Activated T-helper 1 cell treated with anti-CD3 and anti-CD28 coated beads, Interleukin-12 subunit alpha, Interleukin-12 subunit beta, Interleukin-2, Interleukin-4 antibody, amounts not matched to agents 30 ng/mL and 10 ng/mL and 1 ng/mL, durations not matched to agents 14 hours and 24 hours and 36 hours (primary cell): ENCODE measurements at regions not wholly inside any gene's neighbourhood (a gene's known extent, or its start where the extent isn't known, plus 50 kb on each side); places are given as distances from the start of the nearest gene placed in this dataset.
"Not testable (repeated sequence)": the region's sequence is repeated elsewhere in the genome, so short reads cannot be mapped to it uniquely, and the experiment has no call there.

Experiments
- DNase-seq: peaks from one replicate; pipeline ENCODE4 v3.0.0; 2021; ENCODE audit warnings: low spot score
- H3K27ac Mint-ChIP-seq: one replicate; pipeline ENCODE4 v1.8.0; 2021; ENCODE audit warnings: mild to moderate bottlenecking, mixed read lengths
- H3K27me3 Mint-ChIP-seq: one replicate; pipeline ENCODE4 v1.8.0; 2022; ENCODE audit warnings: mild to moderate bottlenecking, moderate library complexity, mixed read lengths; ENCODE audit not compliant: insufficient read depth
- H3K36me3 Mint-ChIP-seq: one replicate; pipeline ENCODE4 v1.8.0; 2021; ENCODE audit warnings: low read depth, mixed read lengths
- H3K4me1 Mint-ChIP-seq: one replicate; pipeline ENCODE4 v1.8.0; 2021; ENCODE audit warnings: low read depth, mixed read lengths
- H3K4me3 Mint-ChIP-seq: one replicate; pipeline ENCODE4 v1.8.0; 2021; ENCODE audit warnings: mild to moderate bottlenecking, moderate library complexity, mixed read lengths
- H3K9me3 Mint-ChIP-seq: one replicate; pipeline ENCODE4 v1.8.0; 2021; ENCODE audit warnings: mixed read lengths
- intact Hi-C: fragments of 100-400 bp; cut with micrococcal nuclease; formaldehyde crosslinking; loops from one replicate; pipeline ENCODE4 v1.15.1; 2024

GRCh38 chr7:152905949-152906348 is 146.4 kb downstream of the ACTR3B start:
- Mint-ChIP-seq H3K4me3 (no peak overlapping the region), H3K9me3 (no peaks in the 10 kb centered on the region), H3K27ac (no peak overlapping the region), H3K4me1 (no peaks in the 10 kb centered on the region), H3K36me3 (no peaks in the 10 kb centered on the region), H3K27me3 (no peaks in the 10 kb centered on the region)
- intact Hi-C loops = no loop called here
- no peak for DNase-seq

DNA sequence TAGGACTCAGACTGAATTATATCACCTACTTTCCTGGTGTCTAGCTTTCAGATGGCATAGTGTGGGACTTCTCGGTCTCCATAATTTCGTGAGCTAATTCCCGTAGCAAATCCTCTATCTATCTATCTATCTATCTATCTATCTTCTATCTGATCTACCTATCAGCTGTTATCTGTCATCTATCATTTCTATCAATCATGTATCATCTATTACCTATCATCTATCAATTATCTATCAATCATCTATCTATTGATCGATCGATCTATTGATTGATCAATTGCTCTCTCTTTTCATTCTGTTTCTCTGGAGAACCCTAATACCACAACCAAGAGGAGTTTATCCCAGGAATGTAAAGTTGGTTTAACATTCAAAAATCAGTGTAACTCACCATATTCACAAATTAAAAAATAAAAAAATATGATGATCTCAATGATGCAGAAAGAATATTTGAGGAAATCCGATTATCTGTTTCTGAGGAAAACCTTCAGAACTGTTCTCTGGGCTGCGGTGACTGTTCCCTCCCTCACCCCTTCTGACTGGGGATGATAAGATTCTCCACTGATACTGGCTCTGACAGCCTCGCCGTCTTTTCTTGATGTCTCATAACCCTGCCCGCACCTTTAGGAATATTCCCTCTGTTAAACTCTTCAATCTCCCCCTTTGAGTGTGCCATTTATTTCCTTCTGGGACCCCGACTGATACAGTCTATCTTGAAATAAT is 147.7 kb downstream of the ACTR3B start:
- Mint-ChIP-seq H3K9me3 (no peaks in the 10 kb centered on the region), H3K4me1 (no peaks in the 10 kb centered on the region), H3K36me3 (no peaks in the 10 kb centered on the region), H3K27me3 (no peaks in the 10 kb centered on the region), H3K27ac (no peak overlapping the region), H3K4me3 (no peak overlapping the region)
- intact Hi-C loops = no loop called here
- no peak for DNase-seq

DNA sequence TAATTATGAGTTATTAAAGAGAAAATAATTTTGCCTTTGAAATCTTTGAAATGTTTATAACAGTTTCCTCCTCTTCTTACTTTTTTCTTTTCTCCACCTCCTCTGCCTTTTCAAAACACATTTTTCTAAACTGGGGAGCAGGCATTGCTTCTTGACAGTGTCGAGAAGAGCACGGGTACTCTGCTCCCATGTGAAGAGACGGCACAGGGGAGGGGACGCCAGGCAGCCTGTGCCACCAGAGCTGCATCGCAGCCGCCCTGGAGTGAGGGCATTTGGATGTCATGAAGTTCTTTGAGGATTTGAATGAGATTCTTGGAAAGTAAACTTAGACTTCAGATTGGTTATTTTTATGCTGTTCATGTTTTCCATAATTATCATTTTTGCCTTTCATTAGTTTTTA is 149.7 kb downstream of the ACTR3B start:
- intact Hi-C loops = no loop called here
- Mint-ChIP-seq H3K36me3 (no peaks in the 10 kb centered on the region), H3K4me3 (no peak overlapping the region), H3K27me3 (no peaks in the 10 kb centered on the region), H3K9me3 (no peaks in the 10 kb centered on the region), H3K27ac (no peak overlapping the region), H3K4me1 (no peaks in the 10 kb centered on the region)
- DNase-seq = no peak

GRCh38 chr7:152909683-152910544 is 150.4 kb downstream of the ACTR3B start:
- no peak overlapping the region for H3K27ac Mint-ChIP-seq
- H3K36me3 Mint-ChIP-seq = no peaks in the 10 kb centered on the region
- H3K4me3 Mint-ChIP-seq = no peak overlapping the region

GRCh38 chr7:152910545-152911225 is 151.1 kb downstream of the ACTR3B start:
- no peak overlapping the region for H3K4me3 Mint-ChIP-seq
- DNase-seq = no peak
- H3K4me1 Mint-ChIP-seq = no peaks in the 10 kb centered on the region
- no peak overlapping the region for H3K27ac Mint-ChIP-seq
- H3K36me3 Mint-ChIP-seq = no peaks in the 10 kb centered on the region
- intact Hi-C loops = no loop called here
- H3K27me3 Mint-ChIP-seq = no peaks in the 10 kb centered on the region
- H3K9me3 Mint-ChIP-seq = no peaks in the 10 kb centered on the region

More at GRCh38 chr7:152909683-152910544, 150.4 kb downstream of the ACTR3B start:
- no peak for DNase-seq
- Mint-ChIP-seq H3K27me3 (no peaks in the 10 kb centered on the region), H3K9me3 (no peaks in the 10 kb centered on the region), H3K4me1 (no peaks in the 10 kb centered on the region)
- intact Hi-C loops = no loop called here

- H3K4me3 Mint-ChIP-seq = no peak overlapping the region
- no peak overlapping the region for H3K27ac Mint-ChIP-seq
- no peak for DNase-seq
- no peaks in the 10 kb centered on the region for H3K9me3 Mint-ChIP-seq
- no peaks in the 10 kb centered on the region for H3K27me3 Mint-ChIP-seq
- H3K4me1 Mint-ChIP-seq = no peaks in the 10 kb centered on the region
- H3K36me3 Mint-ChIP-seq = no peaks in the 10 kb centered on the region
- intact Hi-C loops = no loop called here
Observed at GRCh38 chr7:152911226-152911560, 151.6 kb downstream of the ACTR3B start.

- no peaks in the 10 kb centered on the region for H3K36me3 Mint-ChIP-seq
- no peaks in the 10 kb centered on the region for H3K9me3 Mint-ChIP-seq
- no peak for DNase-seq
- no peaks in the 10 kb centered on the region for H3K27me3 Mint-ChIP-seq
- H3K4me3 Mint-ChIP-seq = no peak overlapping the region
- intact Hi-C loops = no loop called here
- no peak overlapping the region for H3K27ac Mint-ChIP-seq
- no peaks in the 10 kb centered on the region for H3K4me1 Mint-ChIP-seq
Observed at GRCh38 chr7:152911922-152912321, 152.4 kb downstream of the ACTR3B start.

DNA sequence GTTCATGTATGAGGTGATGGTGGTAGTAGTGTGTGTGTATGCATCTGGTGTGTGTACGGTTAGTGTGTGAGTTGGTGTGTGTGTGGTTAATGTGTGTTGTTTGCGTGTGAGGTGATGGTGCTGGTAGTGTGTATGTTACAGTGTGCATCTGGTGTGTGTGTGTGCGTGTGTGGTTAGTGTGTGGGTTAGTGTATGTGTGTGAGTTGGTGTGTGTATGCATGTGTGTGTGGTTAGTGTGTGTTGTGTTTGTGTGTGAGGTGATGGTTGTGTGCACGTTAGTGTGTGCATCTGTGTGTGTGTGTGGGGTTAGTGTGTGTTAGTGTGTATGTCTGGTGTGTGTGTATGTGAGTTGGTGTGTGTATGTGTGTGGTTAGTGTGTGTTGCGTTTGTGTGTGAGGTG is 153.0 kb downstream of the ACTR3B start:
- no peak overlapping the region for H3K27ac Mint-ChIP-seq
- intact Hi-C loops = no loop called here
- no peaks in the 10 kb centered on the region for H3K9me3 Mint-ChIP-seq
- no peaks in the 10 kb centered on the region for H3K27me3 Mint-ChIP-seq
- no peaks in the 10 kb centered on the region for H3K36me3 Mint-ChIP-seq
- no peak overlapping the region for H3K4me3 Mint-ChIP-seq
- no peaks in the 10 kb centered on the region for H3K4me1 Mint-ChIP-seq
- no peak for DNase-seq

DNA sequence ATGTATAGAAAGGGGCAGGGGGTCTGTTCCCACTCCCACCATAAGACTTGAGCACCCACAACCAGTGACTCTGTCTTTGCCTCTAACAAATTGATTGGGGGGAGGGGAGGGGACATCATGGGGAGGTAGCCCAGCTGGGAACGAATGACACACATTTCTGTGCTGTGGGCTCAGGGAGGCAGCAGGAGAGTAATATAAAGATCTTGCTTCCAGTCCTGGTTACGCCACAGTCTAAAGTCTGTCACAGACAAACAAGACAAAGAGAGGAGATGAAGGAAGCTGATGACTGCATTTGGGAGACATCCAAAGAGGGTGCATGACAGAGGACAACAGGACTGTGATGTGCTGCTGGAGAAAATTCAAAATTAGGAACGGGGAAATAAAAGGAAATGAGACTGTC is 153.9 kb downstream of the ACTR3B start:
- no peak overlapping the region for H3K27ac Mint-ChIP-seq

DNA sequence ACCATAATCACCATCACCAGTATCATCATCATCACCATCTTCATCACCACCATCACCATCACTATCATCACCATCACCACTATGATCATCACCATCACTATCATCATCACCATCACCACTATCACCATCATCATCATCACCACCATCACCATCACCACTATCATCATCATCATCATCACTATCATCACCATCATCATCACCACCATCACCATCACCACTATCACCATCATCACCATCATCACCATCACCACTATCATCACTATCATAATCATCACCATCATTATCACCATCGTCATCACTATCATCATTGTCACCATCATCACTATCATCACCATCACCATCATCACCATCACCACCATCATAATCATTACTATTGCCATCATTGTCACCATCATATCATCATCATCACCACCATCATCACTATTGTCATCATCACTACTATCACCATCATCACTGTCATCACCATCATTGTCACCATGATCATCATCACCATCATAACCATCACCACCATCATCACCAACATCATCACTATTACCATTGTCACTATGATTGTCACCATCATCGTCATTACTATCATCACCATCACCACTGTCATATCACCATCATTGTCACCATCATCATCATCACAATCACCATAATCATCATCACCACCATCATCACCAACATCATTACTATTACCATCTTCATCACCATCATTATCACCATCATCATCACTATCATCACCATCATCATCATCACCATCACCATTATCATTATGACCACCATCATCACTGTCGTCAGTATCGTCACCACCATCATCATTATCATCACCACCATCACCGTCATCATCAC is 154.7 kb downstream of the ACTR3B start:
- no peak overlapping the region for H3K27ac Mint-ChIP-seq
- intact Hi-C loops = no loop called here
- no peaks in the 10 kb centered on the region for H3K36me3 Mint-ChIP-seq
- H3K4me3 Mint-ChIP-seq = no peak overlapping the region
- no peak for DNase-seq
- peaks cover 1% of the 10 kb centered on the region for H3K27me3 Mint-ChIP-seq
- H3K4me1 Mint-ChIP-seq = no peaks in the 10 kb centered on the region
- H3K9me3 Mint-ChIP-seq = no peaks in the 10 kb centered on the region

More for the DNA sequence above, 153.9 kb downstream of the ACTR3B start:
- Mint-ChIP-seq H3K4me3 (no peak overlapping the region), H3K9me3 (no peaks in the 10 kb centered on the region), H3K36me3 (no peaks in the 10 kb centered on the region), H3K27me3 (peaks cover 1% of the 10 kb centered on the region), H3K4me1 (no peaks in the 10 kb centered on the region)
- intact Hi-C loops = no loop called here
- no peak for DNase-seq

- H3K4me1 Mint-ChIP-seq, H3K27ac Mint-ChIP-seq, DNase-seq, H3K4me3 Mint-ChIP-seq, intact Hi-C loops, H3K27me3 Mint-ChIP-seq, H3K9me3 Mint-ChIP-seq, H3K36me3 Mint-ChIP-seq: not testable (repeated sequence)
Observed at GRCh38 chr7:152914845-152915102, 155.2 kb downstream of the ACTR3B start.

DNA sequence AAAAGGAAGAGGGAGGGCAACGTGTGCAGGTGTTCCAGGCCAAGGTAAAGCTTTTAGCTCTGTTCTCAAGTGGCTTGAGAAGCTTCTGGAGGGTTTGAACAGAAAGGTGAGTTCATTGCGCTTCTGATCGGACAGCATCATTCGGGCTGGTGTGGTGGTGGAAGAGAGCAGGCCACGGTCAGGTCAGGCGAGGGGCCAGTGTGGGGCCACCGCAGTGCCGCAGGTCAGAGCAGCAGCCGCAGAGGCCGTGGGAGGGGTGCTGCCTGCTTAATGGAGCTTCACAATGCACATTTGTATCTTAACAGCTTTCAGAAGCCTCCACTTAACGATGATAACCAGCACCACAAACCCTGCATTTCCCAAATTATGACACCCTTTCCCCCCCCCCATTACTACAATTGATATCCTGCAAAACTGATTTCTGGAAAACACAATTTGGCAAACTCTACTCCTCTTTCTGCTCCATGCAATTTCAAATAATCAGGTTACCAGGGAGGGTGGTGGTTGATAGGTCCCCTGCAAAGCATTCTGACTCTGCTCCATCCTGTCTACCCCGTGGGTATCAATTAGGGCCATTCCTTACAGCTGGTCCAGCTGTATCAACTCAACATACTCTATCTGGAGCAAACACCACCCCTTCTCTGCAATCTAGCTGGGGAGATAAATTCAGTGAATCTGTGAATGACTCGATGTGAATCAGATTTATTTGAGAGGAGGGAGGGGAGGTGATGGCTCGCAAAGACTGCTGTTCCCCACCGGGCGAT is 162.9 kb downstream of the ACTR3B start:
- Mint-ChIP-seq H3K4me3 (no peak overlapping the region), H3K9me3 (peaks cover 8% of the 10 kb centered on the region), H3K4me1 (no peaks in the 10 kb centered on the region), H3K27ac (no peak overlapping the region), H3K27me3 (peaks cover 15% of the 10 kb centered on the region), H3K36me3 (no peaks in the 10 kb centered on the region)
- no peak for DNase-seq
- intact Hi-C loops = no loop called here
